GM23248 (cell line): ENCODE measurements at regions not wholly inside any gene's neighbourhood (a gene's known extent, or its start where the extent isn't known, plus 50 kb on each side); places are given as distances from the start of the nearest gene placed in this dataset.

ENCODE experiments used
- EZH2 ChIP-seq: fragments of 200-600 bp; sonication (generic); IDR thresholded peaks from 2 replicates; pipeline ENCODE4 v1.6.1; 2018; ENCODE audit warnings: antibody characterized with exemption, mild to moderate bottlenecking; ENCODE audit not compliant: insufficient read depth, poor library complexity, severe bottlenecking
- EZH2phosphoT487 ChIP-seq: fragments of 200-600 bp; sonication (generic); IDR thresholded peaks from 2 replicates; pipeline ENCODE4 v1.6.1; 2018; ENCODE audit warnings: antibody characterized with exemption, moderate library complexity, mild to moderate bottlenecking, low read depth; ENCODE audit not compliant: insufficient read depth

DNA sequence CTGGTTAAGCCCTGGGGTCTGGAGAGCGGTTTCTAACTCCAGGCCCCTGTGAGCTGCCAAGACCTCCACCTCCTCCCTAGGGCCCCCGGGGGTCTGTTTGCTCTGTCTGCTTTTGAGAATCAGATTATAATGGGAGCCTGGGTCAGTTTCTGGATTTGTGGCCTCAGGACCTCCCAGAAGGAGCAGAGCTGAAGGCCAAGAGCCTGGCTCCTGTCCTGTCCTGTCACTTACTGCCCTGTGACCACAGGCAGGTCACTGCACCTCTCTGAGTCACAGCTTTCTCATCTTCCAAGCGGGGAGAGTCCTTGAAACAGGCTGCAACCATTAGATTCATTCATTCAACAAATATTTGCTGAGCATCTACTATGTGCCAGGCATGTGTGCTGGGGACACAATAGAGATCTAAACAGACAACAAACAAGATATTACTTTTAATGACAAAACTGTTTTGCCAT is 87.3 kb upstream of the FGF3 start:
- TF ChIP-seq EZH2 (no peak), EZH2phosphoT487 (no peak)
